SK-N-SH (cell line): ENCODE measurements at regions not wholly inside any gene's neighbourhood (a gene's known extent, or its start where the extent isn't known, plus 50 kb on each side); places are given as distances from the start of the nearest gene placed in this dataset.

ENCODE experiments used
- CTCF ChIA-PET: fragments of 300-600, 350-600 bp; formaldehyde crosslinking; extraction: SDS; loops from one replicate; lab custom pipeline; 2021; lab: Yijun Ruan, JAX
- POLR2A ChIA-PET: fragments of 350-600 bp; sonication (Branson Sonifier 250); formaldehyde crosslinking; extraction: SDS; loops from one replicate; lab custom pipeline; 2020; ENCODE audit warnings: antibody characterized with exemption, inconsistent platforms; lab: Yijun Ruan, JAX
- DNase-seq: peaks from one replicate; pipeline ENCODE4 v3.0.0; 2012
- H2AFZ ChIP-seq: fragments of 200-600 bp; sonication (generic); 2 replicates; pipeline ENCODE4 v1.8.1; 2016; ENCODE audit warnings: antibody characterized with exemption, mild to moderate bottlenecking, low read depth
- H3F3A ChIP-seq: fragments of 200-600 bp; sonication (generic); replicated peaks from 2 replicates; pipeline ENCODE3; 2016; ENCODE audit warnings: antibody characterized with exemption, mild to moderate bottlenecking; ENCODE audit not compliant: insufficient read depth
- H3K27ac ChIP-seq, 2 experiments: fragments of 200-500 bp in 1 of 2; fragments of 200-600 bp in 1 of 2; sonication (Bioruptor generic) in 1 of 2; sonication (generic), shearing (Covaris generic) in 1 of 2; 2 replicates each; pipeline versions ENCODE4 v1.5.1 to v1.6.1; 2014 to 2016; ENCODE audit warnings: low read depth in 2 of 2, inconsistent platforms in 1 of 2, low read length in 1 of 2, mild to moderate bottlenecking in 1 of 2, mixed read lengths in 1 of 2
- H3K27me3 ChIP-seq: fragments of 200-600 bp; sonication (generic), shearing (Covaris generic); 2 replicates; pipeline ENCODE4 v1.6.1; 2016; ENCODE audit warnings: mixed run types; ENCODE audit not compliant: insufficient read depth
- H3K36me3 ChIP-seq, 2 experiments: fragments of 200-500 bp in 1 of 2; fragments of 200-600 bp in 1 of 2; sonication (Bioruptor generic) in 1 of 2; sonication (generic) in 1 of 2; replicated peaks in 1 of 2; 2 replicates each; pipeline versions ENCODE3 to v1.5.1; 2014 to 2016; ENCODE audit warnings: low read length in 1 of 2, mild to moderate bottlenecking in 1 of 2; ENCODE audit not compliant: insufficient read depth in 2 of 2, control insufficient read depth in 1 of 2
- H3K4me1 ChIP-seq, 2 experiments: fragments of 200-500 bp in 1 of 2; fragments of 200-600 bp in 1 of 2; sonication (Bioruptor generic) in 1 of 2; sonication (generic), shearing (Covaris generic) in 1 of 2; 2 replicates each; pipeline versions ENCODE4 v1.5.1 to v1.6.1; 2014 to 2016; ENCODE audit warnings: low read depth in 1 of 2, low read length in 1 of 2, mixed run types in 1 of 2; ENCODE audit not compliant: insufficient read depth in 2 of 2, control insufficient read depth in 1 of 2
- H3K4me2 ChIP-seq: fragments of 200-600 bp; sonication (generic), shearing (Covaris generic); 2 replicates; pipeline ENCODE4 v1.6.1; 2017; ENCODE audit warnings: mixed run types
- H3K4me3 ChIP-seq, 2 experiments: fragments of 200-500 bp in 1 of 2; fragments of 200-600 bp in 1 of 2; sonication (Bioruptor generic) in 1 of 2; sonication (generic), shearing (Covaris generic) in 1 of 2; 2 replicates each; pipeline versions ENCODE4 v1.5.1 to v1.8.1; 2014 to 2016; ENCODE audit warnings: low read depth in 2 of 2, inconsistent platforms in 1 of 2, low read length in 1 of 2, mild to moderate bottlenecking in 1 of 2, mixed read lengths in 1 of 2, moderate library complexity in 1 of 2
- H3K79me2 ChIP-seq: fragments of 200-600 bp; sonication (generic); 2 replicates; pipeline ENCODE4 v1.8.1; 2017; ENCODE audit warnings: mild to moderate bottlenecking; ENCODE audit not compliant: insufficient read depth
- H3K9ac ChIP-seq: fragments of 200-600 bp; sonication (generic); 2 replicates; pipeline ENCODE4 v1.6.1; 2017; ENCODE audit warnings: mixed run types
- H3K9me2 ChIP-seq: fragments of 200-600 bp; sonication (generic); 2 replicates; pipeline ENCODE4 v1.6.1; 2017; ENCODE audit warnings: mixed run types
- H3K9me3 ChIP-seq: fragments of 200-600 bp; sonication (generic); 2 replicates; pipeline ENCODE4 v1.6.1; 2017; ENCODE audit warnings: mixed run types, mild to moderate bottlenecking, moderate library complexity
- H4K20me1 ChIP-seq: fragments of 200-600 bp; sonication (generic); 2 replicates; pipeline ENCODE4 v1.6.1; 2017; ENCODE audit warnings: mild to moderate bottlenecking, mixed run types; ENCODE audit not compliant: insufficient read depth
- CHD2 ChIP-seq: fragments of 150-350 bp; IDR thresholded peaks from 2 replicates; pipeline ENCODE4 v1.6.1; 2018; ENCODE audit warnings: low read length; ENCODE audit not compliant: partially characterized antibody
- ELF1 ChIP-seq: IDR thresholded peaks from 2 replicates; pipeline ENCODE4 v1.4.0; 2012
- EP300 ChIP-seq, 2 experiments: IDR thresholded peaks; 2 replicates each; pipeline versions ENCODE4 v1.4.0 to v1.6.1; 2012; ENCODE audit warnings: borderline replicate concordance in 1 of 2, low read depth in 1 of 2, low read length in 1 of 2
- FOXM1 ChIP-seq: IDR thresholded peaks from 2 replicates; pipeline ENCODE4 v1.4.0; 2012; ENCODE audit warnings: low read depth, mild to moderate bottlenecking
- GATA2 ChIP-seq: sonication (generic); formaldehyde crosslinking; IDR thresholded peaks from 2 replicates; pipeline ENCODE4 v1.5.0; 2020; ENCODE audit warnings: mild to moderate bottlenecking, missing genetic modification reagents
- MEF2A ChIP-seq: IDR thresholded peaks from 2 replicates; pipeline ENCODE4 v1.4.0; 2012; ENCODE audit warnings: low read depth, borderline replicate concordance
- NFIC ChIP-seq: IDR thresholded peaks from 2 replicates; pipeline ENCODE4 v1.4.0; 2012; ENCODE audit warnings: borderline replicate concordance
- NRF1 ChIP-seq: IDR thresholded peaks from 2 replicates; pipeline ENCODE4 v1.6.1; 2012; ENCODE audit warnings: low read depth, mild to moderate bottlenecking, low read length
- POLR2AphosphoS5 ChIP-seq: IDR thresholded peaks from 2 replicates; pipeline ENCODE4 v1.6.1; 2012; ENCODE audit warnings: low read depth, low read length
- RAD21 ChIP-seq: IDR thresholded peaks from 2 replicates; pipeline ENCODE4 v1.6.1; 2012; ENCODE audit warnings: mild to moderate bottlenecking, low read length
- RCOR1 ChIP-seq: fragments of 150-350 bp; IDR thresholded peaks from 2 replicates; pipeline ENCODE4 v1.6.1; 2017; ENCODE audit warnings: antibody characterized with exemption, low read length
- RXRA ChIP-seq: IDR thresholded peaks from 2 replicates; pipeline ENCODE4 v1.4.0; 2012; ENCODE audit warnings: low read depth, mild to moderate bottlenecking, borderline replicate concordance
- TAF1 ChIP-seq: IDR thresholded peaks from 2 replicates; pipeline ENCODE4 v1.6.1; 2012; ENCODE audit warnings: low read depth, mild to moderate bottlenecking, low read length, moderate library complexity, borderline replicate concordance
- TEAD4 ChIP-seq: IDR thresholded peaks from 2 replicates; pipeline ENCODE4 v1.4.0; 2012; ENCODE audit warnings: mild to moderate bottlenecking, borderline replicate concordance; ENCODE audit not compliant: insufficient read depth
- YY1 ChIP-seq: IDR thresholded peaks from 2 replicates; pipeline ENCODE4 v1.4.0; 2012; ENCODE audit warnings: low read depth, mild to moderate bottlenecking
- TF ChIP-seq, protein P1 (sequence below): IDR thresholded peaks from 2 replicates; pipeline ENCODE4 v1.4.0; 2012; ENCODE audit warnings: low read depth, borderline replicate concordance
- TF ChIP-seq, protein P2 (sequence below): fragments of 150-350 bp; IDR thresholded peaks from 2 replicates; pipeline ENCODE4 v1.6.1; 2017; ENCODE audit warnings: antibody characterized with exemption, low read length, low read depth, borderline replicate concordance
- TF ChIP-seq, protein P3 (sequence below): IDR thresholded peaks from 2 replicates; pipeline ENCODE4 v1.4.0; 2012; ENCODE audit warnings: low read depth, borderline replicate concordance
- TF ChIP-seq, protein P4 (sequence below): IDR thresholded peaks from 2 replicates; pipeline ENCODE4 v1.4.0; 2012; ENCODE audit warnings: low read depth
- TF ChIP-seq, protein P5 (sequence below): fragments of 150-350 bp; IDR thresholded peaks from 2 replicates; pipeline ENCODE4 v1.6.1; 2016; ENCODE audit warnings: mild to moderate bottlenecking, low read depth, low read length

DNA sequence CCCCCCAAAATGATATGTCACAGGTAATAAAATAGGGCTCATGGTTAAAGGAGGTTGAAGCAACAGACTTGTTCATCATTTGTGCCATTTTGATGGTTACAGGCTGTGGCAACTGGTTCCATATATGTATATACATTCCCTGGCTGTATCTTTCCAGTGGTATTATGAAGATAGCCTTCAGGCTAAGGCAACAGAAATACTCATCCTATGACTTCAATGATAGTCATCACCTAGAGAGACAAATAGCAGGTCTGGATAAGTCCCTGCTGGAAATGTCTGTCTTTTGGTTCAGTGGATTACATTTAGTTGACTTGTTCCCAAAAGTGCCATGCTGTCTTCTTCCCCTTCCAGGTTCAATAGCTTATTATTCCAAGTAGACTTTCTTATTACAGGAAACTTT, 997.4 kb downstream of the FLRT2 start:
- no peak overlapping the region for H3K27ac ChIP-seq
- CTCF ChIA-PET, result no interaction called here

More for the DNA sequence above, 997.4 kb downstream of the FLRT2 start:
- no peaks in the 10 kb centered on the region for H3F3A ChIP-seq
- DNase-seq, result no peak
- H4K20me1 ChIP-seq, result no peaks in the 10 kb centered on the region
- no peak overlapping the region for H3K9ac ChIP-seq
- no peaks in the 10 kb centered on the region for H3K9me3 ChIP-seq
- H3K4me2 ChIP-seq, result no peak overlapping the region
- POLR2A ChIA-PET, result no interaction called here
- no peaks in the 10 kb centered on the region for H3K27me3 ChIP-seq
- TF ChIP-seq RCOR1, result no peak
- no peak for TF ChIP-seq YY1
- TF ChIP-seq, protein P1, sequence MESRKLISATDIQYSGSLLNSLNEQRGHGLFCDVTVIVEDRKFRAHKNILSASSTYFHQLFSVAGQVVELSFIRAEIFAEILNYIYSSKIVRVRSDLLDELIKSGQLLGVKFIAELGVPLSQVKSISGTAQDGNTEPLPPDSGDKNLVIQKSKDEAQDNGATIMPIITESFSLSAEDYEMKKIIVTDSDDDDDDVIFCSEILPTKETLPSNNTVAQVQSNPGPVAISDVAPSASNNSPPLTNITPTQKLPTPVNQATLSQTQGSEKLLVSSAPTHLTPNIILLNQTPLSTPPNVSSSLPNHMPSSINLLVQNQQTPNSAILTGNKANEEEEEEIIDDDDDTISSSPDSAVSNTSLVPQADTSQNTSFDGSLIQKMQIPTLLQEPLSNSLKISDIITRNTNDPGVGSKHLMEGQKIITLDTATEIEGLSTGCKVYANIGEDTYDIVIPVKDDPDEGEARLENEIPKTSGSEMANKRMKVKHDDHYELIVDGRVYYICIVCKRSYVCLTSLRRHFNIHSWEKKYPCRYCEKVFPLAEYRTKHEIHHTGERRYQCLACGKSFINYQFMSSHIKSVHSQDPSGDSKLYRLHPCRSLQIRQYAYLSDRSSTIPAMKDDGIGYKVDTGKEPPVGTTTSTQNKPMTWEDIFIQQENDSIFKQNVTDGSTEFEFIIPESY, result no peak
- TF ChIP-seq RAD21, result no peak
- TF ChIP-seq, protein P2, sequence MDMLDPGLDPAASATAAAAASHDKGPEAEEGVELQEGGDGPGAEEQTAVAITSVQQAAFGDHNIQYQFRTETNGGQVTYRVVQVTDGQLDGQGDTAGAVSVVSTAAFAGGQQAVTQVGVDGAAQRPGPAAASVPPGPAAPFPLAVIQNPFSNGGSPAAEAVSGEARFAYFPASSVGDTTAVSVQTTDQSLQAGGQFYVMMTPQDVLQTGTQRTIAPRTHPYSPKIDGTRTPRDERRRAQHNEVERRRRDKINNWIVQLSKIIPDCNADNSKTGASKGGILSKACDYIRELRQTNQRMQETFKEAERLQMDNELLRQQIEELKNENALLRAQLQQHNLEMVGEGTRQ, result no peak
- TF ChIP-seq EP300 (IDR thresholded peaks at IDR 0.05; ENCODE audit: borderline replicate concordance in 1 of 2, low read depth in 1 of 2, low read length in 1 of 2), result no peak
- no peak for TF ChIP-seq FOXM1
- TF ChIP-seq POLR2AphosphoS5, result no peak
- no peak for TF ChIP-seq RXRA
- no peak for TF ChIP-seq GATA2 (CRISPR knock-in tag)
- TF ChIP-seq CHD2, result no peak
- TF ChIP-seq ELF1, result no peak
- no peak for TF ChIP-seq TEAD4
- TF ChIP-seq NFIC, result no peak
- TF ChIP-seq, protein P3, sequence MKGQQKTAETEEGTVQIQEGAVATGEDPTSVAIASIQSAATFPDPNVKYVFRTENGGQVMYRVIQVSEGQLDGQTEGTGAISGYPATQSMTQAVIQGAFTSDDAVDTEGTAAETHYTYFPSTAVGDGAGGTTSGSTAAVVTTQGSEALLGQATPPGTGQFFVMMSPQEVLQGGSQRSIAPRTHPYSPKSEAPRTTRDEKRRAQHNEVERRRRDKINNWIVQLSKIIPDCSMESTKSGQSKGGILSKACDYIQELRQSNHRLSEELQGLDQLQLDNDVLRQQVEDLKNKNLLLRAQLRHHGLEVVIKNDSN, result no peak
- TF ChIP-seq, protein P4, sequence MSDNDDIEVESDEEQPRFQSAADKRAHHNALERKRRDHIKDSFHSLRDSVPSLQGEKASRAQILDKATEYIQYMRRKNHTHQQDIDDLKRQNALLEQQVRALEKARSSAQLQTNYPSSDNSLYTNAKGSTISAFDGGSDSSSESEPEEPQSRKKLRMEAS, result no peak
- no peak for TF ChIP-seq NRF1
- TF ChIP-seq, protein P5, sequence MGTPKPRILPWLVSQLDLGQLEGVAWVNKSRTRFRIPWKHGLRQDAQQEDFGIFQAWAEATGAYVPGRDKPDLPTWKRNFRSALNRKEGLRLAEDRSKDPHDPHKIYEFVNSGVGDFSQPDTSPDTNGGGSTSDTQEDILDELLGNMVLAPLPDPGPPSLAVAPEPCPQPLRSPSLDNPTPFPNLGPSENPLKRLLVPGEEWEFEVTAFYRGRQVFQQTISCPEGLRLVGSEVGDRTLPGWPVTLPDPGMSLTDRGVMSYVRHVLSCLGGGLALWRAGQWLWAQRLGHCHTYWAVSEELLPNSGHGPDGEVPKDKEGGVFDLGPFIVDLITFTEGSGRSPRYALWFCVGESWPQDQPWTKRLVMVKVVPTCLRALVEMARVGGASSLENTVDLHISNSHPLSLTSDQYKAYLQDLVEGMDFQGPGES, result no peak
- TF ChIP-seq TAF1, result no peak
- TF ChIP-seq MEF2A, result no peak
- H3K4me1 ChIP-seq, result no peaks in the 10 kb centered on the region
- H3K9me2 ChIP-seq, result no peaks in the 10 kb centered on the region
- H3K4me3 ChIP-seq, result no peak overlapping the region
- H2AFZ ChIP-seq, result no peak overlapping the region
- H3K79me2 ChIP-seq, result no peaks in the 10 kb centered on the region
- H3K36me3 ChIP-seq, result no peaks in the 10 kb centered on the region
